Natural killer cell (primary cell): ENCODE measurements at regions not wholly inside any gene's neighbourhood (a gene's known extent, or its start where the extent isn't known, plus 50 kb on each side); places are given as distances from the start of the nearest gene placed in this dataset.

ENCODE experiments used
- ATAC-seq, 3 donors: fragments of 150-1000 bp in 2 of 3; fragments of 200-7000 bp in 1 of 3; cut with Tn5 transposase; 1 replicate in 1 of 3; 2 replicates in 2 of 3; pipeline ENCODE4 v1.10.0; 2021; ENCODE audit warnings: mild to moderate bottlenecking in 2 of 3, moderate library complexity in 2 of 3
- DNase-seq, 2 donors: peaks; one replicate each; pipeline versions ENCODE4 v3.0.0 to v3.0.0-alpha.2; 2013 to 2021; ENCODE audit warnings: mixed read lengths in 1 of 2
- H3K27ac ChIP-seq: one replicate; pipeline ENCODE4 v1.5.1; 2013; ENCODE audit warnings: mild to moderate bottlenecking, low read length
- H3K27me3 ChIP-seq: one replicate; pipeline ENCODE4 v1.6.1; 2013; ENCODE audit warnings: low read length; ENCODE audit not compliant: control insufficient read depth, insufficient read depth
- H3K36me3 ChIP-seq: one replicate; pipeline ENCODE4 v1.6.1; 2013; ENCODE audit warnings: low read length; ENCODE audit not compliant: control insufficient read depth, insufficient read depth
- H3K4me1 ChIP-seq: one replicate; pipeline ENCODE4 v1.6.1; 2013; ENCODE audit warnings: low read length; ENCODE audit not compliant: control insufficient read depth, insufficient read depth
- H3K4me3 ChIP-seq: one replicate; pipeline ENCODE4 v1.5.1; 2013; ENCODE audit warnings: low read length
- H3K9me3 ChIP-seq: one replicate; pipeline ENCODE4 v1.6.1; 2013; ENCODE audit warnings: low read length; ENCODE audit not compliant: control insufficient read depth, insufficient read depth
- H3K27ac Mint-ChIP-seq, 2 donors: one replicate each; pipeline ENCODE4 v1.8.0; 2022; ENCODE audit warnings: mild to moderate bottlenecking in 2 of 2, mixed read lengths in 2 of 2, moderate library complexity in 1 of 2
- H3K27me3 Mint-ChIP-seq, 2 donors: one replicate each; pipeline ENCODE4 v1.8.0; 2022; ENCODE audit warnings: low read depth in 2 of 2, mixed read lengths in 2 of 2
- H3K36me3 Mint-ChIP-seq: one replicate; pipeline ENCODE4 v1.8.0; 2022; ENCODE audit warnings: mixed read lengths
- H3K4me1 Mint-ChIP-seq, 2 donors: one replicate each; pipeline ENCODE4 v1.8.0; 2022; ENCODE audit warnings: mixed read lengths in 2 of 2
- H3K4me3 Mint-ChIP-seq: one replicate; pipeline ENCODE4 v1.8.0; 2022; ENCODE audit warnings: mild to moderate bottlenecking, moderate library complexity, mixed read lengths
- H3K9me3 Mint-ChIP-seq, 2 donors: one replicate each; pipeline ENCODE4 v1.8.0; 2022; ENCODE audit warnings: mixed read lengths in 2 of 2
- CTCF ChIP-seq: fragments of 200-600 bp; IDR thresholded peaks from one replicate; pipeline ENCODE4 v1.8.0; 2022; ENCODE audit warnings: antibody characterized with exemption
- WGBS: methylation state at CpG from one replicate; pipeline ENCODE4 v1.1.7; 2013; ENCODE audit warnings: missing lambda C conversion rate; ENCODE audit not compliant: insufficient coverage; 5-methylcytosine and 5-hydroxymethylcytosine counted together
- intact Hi-C: fragments of 100-400 bp; cut with micrococcal nuclease; formaldehyde crosslinking; loops from one replicate; pipeline ENCODE4 v1.14.2; 2022

GRCh38 chr16:5870886-5871691 lies 773.5 kb upstream of the EEF2KMT start:
- Mint-ChIP-seq H3K4me1 (no peaks in the 10 kb centered on the region), H3K36me3 (no peaks in the 10 kb centered on the region), H3K4me3 (no peak overlapping the region), H3K27me3 (peaks cover 0 to 5% of the 10 kb centered on the region in 2 donors), H3K9me3 (peaks cover 0 to 5% of the 10 kb centered on the region in 2 donors), H3K27ac (no peak overlapping the region)
- no peaks in the 10 kb centered on the region for H3K36me3 ChIP-seq
- ATAC-seq (no peak), DNase-seq (no peak)
- intact Hi-C loops, result no loop called here
- no peaks in the 10 kb centered on the region for H3K27me3 ChIP-seq
- no peaks in the 10 kb centered on the region for H3K9me3 ChIP-seq
- no peaks in the 10 kb centered on the region for H3K4me1 ChIP-seq
- no peak for TF ChIP-seq CTCF
- 21% methylated on average over 8 of the region's 11 CpGs for WGBS
- no peak overlapping the region for H3K27ac ChIP-seq
- no peak overlapping the region for H3K4me3 ChIP-seq

GRCh38 chr16:5867250-5867649 lies 769.7 kb upstream of the EEF2KMT start:
- Histone ChIP-seq H3K9me3 (no peaks in the 10 kb centered on the region), H3K27me3 (no peaks in the 10 kb centered on the region), H3K4me3 (no peak overlapping the region), H3K36me3 (no peaks in the 10 kb centered on the region), H3K27ac (no peak overlapping the region), H3K4me1 (no peaks in the 10 kb centered on the region)
- TF ChIP-seq CTCF, result no peak
- Mint-ChIP-seq H3K4me3 (no peak overlapping the region), H3K27me3 (peaks cover 0 to 5% of the 10 kb centered on the region in 2 donors), H3K36me3 (no peaks in the 10 kb centered on the region), H3K27ac (no peak overlapping the region), H3K9me3 (no peaks in the 10 kb centered on the region), H3K4me1 (no peaks in the 10 kb centered on the region)
- WGBS, result 48% methylated on average over 7 of the region's 7 CpGs
- DNase-seq (no peak), ATAC-seq (no peak)
- intact Hi-C loops, result no loop called here

- no peaks in the 10 kb centered on the region for H3K27me3 ChIP-seq
- Mint-ChIP-seq H3K4me3 (no peak overlapping the region), H3K27ac (no peak overlapping the region), H3K9me3 (no peaks in the 10 kb centered on the region), H3K36me3 (no peaks in the 10 kb centered on the region), H3K4me1 (no peaks in the 10 kb centered on the region), H3K27me3 (peaks cover 0 to 5% of the 10 kb centered on the region in 2 donors)
- no peak for ATAC-seq
- no peaks in the 10 kb centered on the region for H3K36me3 ChIP-seq
- WGBS, result 82% methylated on average over 6 of the region's 6 CpGs
- no peaks in the 10 kb centered on the region for H3K4me1 ChIP-seq
- no peak for DNase-seq
- no peaks in the 10 kb centered on the region for H3K9me3 ChIP-seq
- TF ChIP-seq CTCF, result no peak
- H3K4me3 ChIP-seq, result no peak overlapping the region
- no peak overlapping the region for H3K27ac ChIP-seq
- intact Hi-C loops, result no loop called here
Measured at GRCh38 chr16:5865236-5865635, 767.6 kb upstream of the EEF2KMT start.
